SK-N-MC (cell line): ENCODE measurements at regions not wholly inside any gene's neighbourhood (a gene's known extent, or its start where the extent isn't known, plus 50 kb on each side); places are given as distances from the start of the nearest gene placed in this dataset.

ENCODE experiments used
- EZH2 ChIP-seq: fragments of 200-600 bp; sonication (generic); IDR thresholded peaks from one replicate; pipeline ENCODE4 v1.6.1; 2017; ENCODE audit warnings: antibody characterized with exemption
- FOXP2 ChIP-seq: optimal IDR thresholded peaks from 2 replicates; pipeline ENCODE3; 2011; ENCODE audit warnings: mild to moderate bottlenecking, moderate library complexity; ENCODE audit not compliant: insufficient read depth; ENCODE audit errors: extremely low read length, control extremely low read depth
- POLR2AphosphoS5 ChIP-seq: IDR thresholded peaks from 2 replicates; pipeline ENCODE4 v1.6.1; 2012; ENCODE audit warnings: mild to moderate bottlenecking, low read depth, low read length, borderline replicate concordance

DNA sequence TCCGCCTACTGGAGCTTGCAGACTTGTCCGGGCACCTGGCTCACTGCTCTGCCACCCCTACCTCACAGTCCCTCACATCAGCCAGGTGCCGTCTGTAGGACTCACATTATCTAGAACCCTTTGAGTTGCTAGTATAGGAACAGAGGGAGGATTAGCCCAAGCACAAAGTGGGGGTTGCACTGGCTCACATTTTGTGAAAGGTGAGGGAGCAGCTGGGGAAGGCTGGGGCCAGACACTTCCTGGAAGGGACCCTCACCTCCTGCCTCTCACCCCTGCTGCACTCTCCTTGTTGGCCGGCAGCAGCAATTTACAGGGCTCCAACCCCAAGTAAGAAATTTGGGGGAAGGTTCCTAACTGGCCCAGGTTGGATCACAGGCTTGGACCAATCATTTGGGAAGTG lies 1031.6 kb downstream of the BCL11B start:
- TF ChIP-seq POLR2AphosphoS5 (no peak), EZH2 (no peak), FOXP2 (no peak)
